Breast epithelium (tissue), 4 donors: ENCODE measurements at regions not wholly inside any gene's neighbourhood (a gene's known extent, or its start where the extent isn't known, plus 50 kb on each side); places are given as distances from the start of the nearest gene placed in this dataset.

Experiments used
- DNase-seq, 2 donors: peaks; one replicate each; pipeline ENCODE4 v3.0.0-alpha.2; 2019; ENCODE audit warnings: low spot score in 2 of 2
- H3K27ac ChIP-seq, 2 donors: fragments of 200-600 bp; sonication (generic) in 1 of 2; one replicate each; pipeline ENCODE4 v1.5.1; 2016 to 2019; ENCODE audit warnings: mild to moderate bottlenecking in 1 of 2
- H3K27me3 ChIP-seq, 2 donors: fragments of 200-600 bp; sonication (generic) in 1 of 2; one replicate each; pipeline versions ENCODE4 v1.5.1 to v1.6.0; 2017 to 2019; ENCODE audit warnings: control low read depth in 1 of 2, mild to moderate bottlenecking in 1 of 2
- H3K36me3 ChIP-seq: fragments of 200-600 bp; one replicate; pipeline ENCODE4 v1.5.1; 2019
- H3K4me1 ChIP-seq, 2 donors: fragments of 200-600 bp; sonication (generic); one replicate each; pipeline ENCODE4 v1.5.1; 2016 to 2019; ENCODE audit warnings: control low read depth in 1 of 2
- H3K4me3 ChIP-seq, 3 donors: fragments of 200-600 bp; sonication (generic); 1 replicate in 2 of 3; 2 replicates in 1 of 3; pipeline ENCODE4 v1.5.1; 2016 to 2019; ENCODE audit warnings: mild to moderate bottlenecking in 3 of 3, moderate library complexity in 2 of 3
- H3K9me3 ChIP-seq, 2 donors: fragments of 200-600 bp; sonication (generic) in 1 of 2; one replicate each; pipeline ENCODE4 v1.5.1; 2016 to 2019; ENCODE audit warnings: control low read depth in 1 of 2
- POLR2A ChIP-seq: fragments of 450-650 bp; IDR thresholded peaks from one replicate; pipeline ENCODE4 v1.6.1; 2016; ENCODE audit warnings: antibody characterized with exemption, mild to moderate bottlenecking, moderate library complexity
- POLR2AphosphoS5 ChIP-seq, 3 donors: sonication (generic); formaldehyde crosslinking; IDR thresholded peaks; one replicate each; pipeline ENCODE4 v1.6.1; 2017; ENCODE audit warnings: antibody characterized with exemption in 3 of 3
- intact Hi-C: fragments of 100-400 bp; cut with DNase I; formaldehyde crosslinking; loops from one replicate; pipeline ENCODE4 v1.15.1; 2023; ENCODE audit warnings: low total_unique reads
- TF ChIP-seq, protein P1 (sequence below), 3 donors: fragments of 450-650 bp; IDR thresholded peaks; one replicate each; pipeline ENCODE4 v1.5.1; 2016 to 2017; ENCODE audit warnings: antibody characterized with exemption in 3 of 3, mild to moderate bottlenecking in 3 of 3, moderate library complexity in 3 of 3

DNA sequence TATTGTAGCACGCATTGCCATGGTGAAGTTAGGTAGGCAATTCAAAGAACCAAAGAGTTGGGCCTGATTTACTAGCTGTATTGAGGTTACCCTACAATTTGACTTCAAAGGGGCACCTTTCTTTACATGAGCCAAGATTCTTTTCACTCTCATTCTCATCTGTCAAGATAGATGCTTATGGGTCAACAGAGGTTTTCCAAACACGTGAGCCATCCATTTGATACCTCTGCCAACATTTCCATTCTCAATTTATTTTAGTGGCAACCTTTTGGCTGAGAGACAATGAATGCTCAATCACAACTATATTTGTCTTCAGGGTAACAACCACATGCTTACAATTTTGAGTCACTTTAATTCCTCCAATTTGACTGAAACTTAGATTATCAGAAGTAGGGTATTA lies 370.6 kb upstream of the CDH20 start:
- Histone ChIP-seq H3K27ac (no peak overlapping the region), H3K4me1 (no peaks in the 10 kb centered on the region), H3K27me3 (no peaks in the 10 kb centered on the region), H3K4me3 (no peak overlapping the region), H3K9me3 (peaks cover 0 to under 1% of the 10 kb centered on the region in 2 donors), H3K36me3 (no peaks in the 10 kb centered on the region)
- DNase-seq: no peak
- TF ChIP-seq, protein P1, sequence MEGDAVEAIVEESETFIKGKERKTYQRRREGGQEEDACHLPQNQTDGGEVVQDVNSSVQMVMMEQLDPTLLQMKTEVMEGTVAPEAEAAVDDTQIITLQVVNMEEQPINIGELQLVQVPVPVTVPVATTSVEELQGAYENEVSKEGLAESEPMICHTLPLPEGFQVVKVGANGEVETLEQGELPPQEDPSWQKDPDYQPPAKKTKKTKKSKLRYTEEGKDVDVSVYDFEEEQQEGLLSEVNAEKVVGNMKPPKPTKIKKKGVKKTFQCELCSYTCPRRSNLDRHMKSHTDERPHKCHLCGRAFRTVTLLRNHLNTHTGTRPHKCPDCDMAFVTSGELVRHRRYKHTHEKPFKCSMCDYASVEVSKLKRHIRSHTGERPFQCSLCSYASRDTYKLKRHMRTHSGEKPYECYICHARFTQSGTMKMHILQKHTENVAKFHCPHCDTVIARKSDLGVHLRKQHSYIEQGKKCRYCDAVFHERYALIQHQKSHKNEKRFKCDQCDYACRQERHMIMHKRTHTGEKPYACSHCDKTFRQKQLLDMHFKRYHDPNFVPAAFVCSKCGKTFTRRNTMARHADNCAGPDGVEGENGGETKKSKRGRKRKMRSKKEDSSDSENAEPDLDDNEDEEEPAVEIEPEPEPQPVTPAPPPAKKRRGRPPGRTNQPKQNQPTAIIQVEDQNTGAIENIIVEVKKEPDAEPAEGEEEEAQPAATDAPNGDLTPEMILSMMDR (IDR thresholded peaks at IDR 0.05): no peak
- TF ChIP-seq POLR2AphosphoS5 (IDR thresholded peaks at IDR 0.05) (no peak), POLR2A (no peak)
- intact Hi-C loops: no loop called here

GRCh38 chr18:60965856-60966255 lies 367.4 kb upstream of the CDH20 start:
- Histone ChIP-seq H3K27me3 (no peaks in the 10 kb centered on the region), H3K4me3 (no peak overlapping the region), H3K27ac (no peak overlapping the region), H3K9me3 (peaks cover 0 to 4% of the 10 kb centered on the region in 2 donors), H3K4me1 (no peaks in the 10 kb centered on the region), H3K36me3 (no peaks in the 10 kb centered on the region)
- DNase-seq: no peak
- no peak for TF ChIP-seq POLR2AphosphoS5 (IDR thresholded peaks at IDR 0.05)
- TF ChIP-seq, protein P1 (IDR thresholded peaks at IDR 0.05): no peak
- TF ChIP-seq POLR2A: no peak
- intact Hi-C loops: no loop called here

GRCh38 chr18:60966876-60967275 lies 366.4 kb upstream of the CDH20 start:
- Histone ChIP-seq H3K27me3 (no peaks in the 10 kb centered on the region), H3K4me3 (no peak overlapping the region), H3K36me3 (no peaks in the 10 kb centered on the region), H3K9me3 (peaks cover 0 to 4% of the 10 kb centered on the region in 2 donors), H3K27ac (no peak overlapping the region), H3K4me1 (no peaks in the 10 kb centered on the region)
- TF ChIP-seq POLR2A (no peak), POLR2AphosphoS5 (IDR thresholded peaks at IDR 0.05) (no peak)
- TF ChIP-seq, protein P1 (IDR thresholded peaks at IDR 0.05): no peak
- DNase-seq: no peak
- intact Hi-C loops: no loop called here

DNA sequence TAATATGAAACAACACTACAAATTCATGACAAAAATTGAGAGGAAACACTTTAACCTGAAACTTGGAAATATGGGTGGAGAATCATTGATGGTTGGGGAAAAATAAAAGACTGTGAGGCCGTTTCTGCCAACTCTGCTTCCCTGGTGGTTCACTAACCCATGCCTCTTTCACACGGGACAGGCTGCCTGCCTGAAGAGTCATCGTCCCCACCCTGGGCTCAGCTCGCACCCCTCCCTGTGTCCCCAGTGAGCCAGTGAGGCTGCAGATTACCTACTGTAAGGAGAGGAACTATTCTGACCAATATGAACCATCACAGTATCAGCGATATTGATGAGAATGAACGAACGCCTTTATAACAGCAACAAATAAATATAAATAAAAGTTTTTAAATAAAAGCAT lies 357.8 kb upstream of the CDH20 start:
- DNase-seq: no peak
- Histone ChIP-seq H3K4me1 (no peaks in the 10 kb centered on the region), H3K27ac (no peak overlapping the region), H3K4me3 (no peak overlapping the region), H3K9me3 (no peaks in the 10 kb centered on the region), H3K27me3 (no peaks in the 10 kb centered on the region), H3K36me3 (no peaks in the 10 kb centered on the region)
- TF ChIP-seq POLR2A (no peak), POLR2AphosphoS5 (IDR thresholded peaks at IDR 0.05) (no peak)
- TF ChIP-seq, protein P1 (IDR thresholded peaks at IDR 0.05): no peak
- intact Hi-C loops: no loop called here

- DNase-seq: no peak
- Histone ChIP-seq H3K27me3 (no peaks in the 10 kb centered on the region), H3K4me3 (no peak overlapping the region), H3K36me3 (no peaks in the 10 kb centered on the region), H3K9me3 (no peaks in the 10 kb centered on the region), H3K4me1 (no peaks in the 10 kb centered on the region), H3K27ac (no peak overlapping the region)
- TF ChIP-seq POLR2A (no peak), POLR2AphosphoS5 (IDR thresholded peaks at IDR 0.05) (no peak)
- TF ChIP-seq, protein P1 (IDR thresholded peaks at IDR 0.05): no peak
- intact Hi-C loops: no loop called here
Measured at GRCh38 chr18:60976976-60977375, 356.3 kb upstream of the CDH20 start.
